ENCODE measurements at regions not wholly inside any gene's neighbourhood (a gene's known extent, or its start where the extent isn't known, plus 50 kb on each side); places are given as distances from the start of the nearest gene placed in this dataset.

- H3K9me3 Mint-ChIP-seq, result peaks cover 8% of the 10 kb centered on the region
- no peaks in the 10 kb centered on the region for H3K36me3 Mint-ChIP-seq (ENCODE audit: low read depth)
- H3K4me3 Mint-ChIP-seq, result no peak overlapping the region
- H3K27me3 Mint-ChIP-seq (ENCODE audit: low read depth), result no peaks in the 10 kb centered on the region
- no peaks in the 10 kb centered on the region for H3K4me1 Mint-ChIP-seq (ENCODE audit: low read depth)
- no peak overlapping the region for H3K27ac Mint-ChIP-seq
These were observed 318.3 kb upstream of the IRX4 start for GRCh38 chr5:2201011-2201410.

DNA sequence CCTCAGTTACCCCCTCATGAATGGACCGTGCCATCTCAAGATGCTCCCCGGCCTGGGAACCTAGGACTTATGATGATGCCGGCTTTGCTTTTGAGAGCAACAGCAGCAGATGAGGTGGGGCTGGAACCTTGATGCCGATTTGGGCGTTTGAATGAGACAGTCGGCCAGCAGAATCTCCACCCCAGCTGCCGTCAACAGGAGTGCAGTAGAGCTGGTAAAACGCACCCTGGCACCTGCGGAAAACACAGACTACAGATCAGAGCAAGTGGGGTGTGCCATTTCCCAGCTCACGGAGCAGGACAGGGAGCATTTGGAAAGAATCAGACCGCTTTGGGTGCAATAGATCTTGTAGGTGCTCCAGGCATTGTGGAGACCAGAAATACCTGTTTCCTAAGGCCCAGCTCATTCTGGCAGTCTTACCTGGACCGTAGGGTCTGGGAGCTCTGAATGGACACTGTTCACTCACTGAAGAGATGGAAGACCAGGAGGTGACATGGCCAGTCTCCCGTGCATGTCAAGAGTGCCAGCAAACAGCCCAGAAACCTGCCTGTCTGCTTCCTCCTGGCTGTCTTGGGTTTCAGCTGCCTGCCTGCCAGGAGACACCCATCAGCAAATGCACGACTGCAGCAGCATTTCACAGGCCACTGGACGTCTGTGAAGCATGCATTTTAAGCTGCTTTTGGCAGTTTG lies 317.7 kb upstream of the IRX4 start:
- H3K4me1 Mint-ChIP-seq (ENCODE audit: low read depth), result no peaks in the 10 kb centered on the region
- H3K4me3 Mint-ChIP-seq, result no peak overlapping the region
- H3K27ac Mint-ChIP-seq, result no peak overlapping the region
- no peaks in the 10 kb centered on the region for H3K27me3 Mint-ChIP-seq (ENCODE audit: low read depth)
- H3K36me3 Mint-ChIP-seq (ENCODE audit: low read depth), result no peaks in the 10 kb centered on the region
- H3K9me3 Mint-ChIP-seq, result peaks cover 13% of the 10 kb centered on the region

DNA sequence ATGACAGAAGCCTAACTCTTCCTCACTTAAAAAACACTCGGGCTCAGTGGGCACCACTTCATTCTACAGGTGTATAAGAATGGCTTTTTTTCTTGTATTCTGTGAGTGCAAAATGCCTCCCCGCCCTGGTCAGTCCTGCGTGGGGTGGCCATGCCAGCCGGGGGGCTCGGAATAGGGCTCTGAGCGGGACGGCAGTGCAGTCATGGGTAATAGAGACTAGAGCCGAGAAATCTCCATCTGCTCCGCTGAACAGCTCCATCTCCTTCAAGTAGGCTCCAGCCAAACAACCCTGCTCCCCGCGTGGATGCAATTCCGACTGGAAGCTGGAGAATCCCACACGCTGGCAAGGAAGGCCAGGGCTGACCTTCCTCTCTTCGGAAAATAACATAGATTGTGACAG lies 317.0 kb upstream of the IRX4 start:
- Mint-ChIP-seq H3K36me3 (ENCODE audit: low read depth) (no peaks in the 10 kb centered on the region), H3K4me3 (no peak overlapping the region), H3K27me3 (ENCODE audit: low read depth) (no peaks in the 10 kb centered on the region), H3K4me1 (ENCODE audit: low read depth) (no peaks in the 10 kb centered on the region), H3K9me3 (peaks cover 13% of the 10 kb centered on the region), H3K27ac (no peak overlapping the region)

GRCh38 chr5:2196989-2197619 lies 314.4 kb upstream of the IRX4 start:
- H3K4me1 Mint-ChIP-seq (ENCODE audit: low read depth), result no peaks in the 10 kb centered on the region
- H3K9me3 Mint-ChIP-seq, result peaks cover 13% of the 10 kb centered on the region
- no peaks in the 10 kb centered on the region for H3K36me3 Mint-ChIP-seq (ENCODE audit: low read depth)
- no peaks in the 10 kb centered on the region for H3K27me3 Mint-ChIP-seq (ENCODE audit: low read depth)
- no peak overlapping the region for H3K4me3 Mint-ChIP-seq
- no peak overlapping the region for H3K27ac Mint-ChIP-seq

GRCh38 chr5:2196416-2196815 lies 313.7 kb upstream of the IRX4 start:
- Mint-ChIP-seq H3K4me1 (ENCODE audit: low read depth) (no peaks in the 10 kb centered on the region), H3K27me3 (ENCODE audit: low read depth) (no peaks in the 10 kb centered on the region), H3K27ac (no peak overlapping the region), H3K36me3 (ENCODE audit: low read depth) (no peaks in the 10 kb centered on the region), H3K9me3 (peaks cover 13% of the 10 kb centered on the region), H3K4me3 (no peak overlapping the region)

- H3K4me3 Mint-ChIP-seq, result no peak overlapping the region
- H3K9me3 Mint-ChIP-seq, result peaks cover 13% of the 10 kb centered on the region
- H3K4me1 Mint-ChIP-seq (ENCODE audit: low read depth), result no peaks in the 10 kb centered on the region
- no peak overlapping the region for H3K27ac Mint-ChIP-seq
- H3K36me3 Mint-ChIP-seq (ENCODE audit: low read depth), result no peaks in the 10 kb centered on the region
- no peaks in the 10 kb centered on the region for H3K27me3 Mint-ChIP-seq (ENCODE audit: low read depth)
These were observed 312.2 kb upstream of the IRX4 start for GRCh38 chr5:2194949-2195348.

GRCh38 chr5:2194236-2194555 lies 311.5 kb upstream of the IRX4 start:
- H3K27ac Mint-ChIP-seq, result no peak overlapping the region
- no peaks in the 10 kb centered on the region for H3K4me1 Mint-ChIP-seq (ENCODE audit: low read depth)
- no peaks in the 10 kb centered on the region for H3K27me3 Mint-ChIP-seq (ENCODE audit: low read depth)

DNA sequence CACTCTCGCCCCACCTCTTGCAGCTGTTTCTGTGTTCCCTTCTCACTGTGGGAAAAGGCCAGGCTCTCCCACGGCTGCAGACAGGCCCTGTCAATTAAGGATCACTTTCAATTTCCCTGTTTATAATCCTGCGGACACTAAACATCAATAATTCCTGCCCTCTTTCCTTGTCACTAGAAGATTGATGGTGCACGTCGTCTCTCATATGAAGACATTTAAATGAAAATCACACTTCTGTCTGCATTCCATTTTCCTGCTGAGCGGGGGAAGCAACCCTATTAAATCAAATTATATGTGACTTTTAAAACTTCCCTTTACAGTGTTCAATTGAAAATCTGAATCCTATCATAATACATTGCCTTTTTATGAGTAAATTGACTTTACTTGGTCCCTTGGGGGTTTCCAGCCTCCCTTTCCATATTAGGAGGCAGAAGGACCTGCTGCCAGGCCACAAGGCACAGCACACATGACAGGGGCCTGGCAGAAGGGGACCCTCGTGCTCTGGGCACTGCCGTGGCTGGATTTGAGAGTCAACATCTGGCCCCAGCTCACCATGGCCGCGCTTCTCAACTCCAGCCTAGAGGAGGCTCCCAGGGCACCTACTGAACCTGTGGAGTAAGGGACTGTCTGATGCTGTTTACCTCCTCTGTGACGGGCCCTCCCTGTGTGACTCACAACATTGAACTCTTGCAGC lies 311.0 kb upstream of the IRX4 start:
- H3K27ac Mint-ChIP-seq, result no peak overlapping the region

More at GRCh38 chr5:2194236-2194555, 311.5 kb upstream of the IRX4 start:
- Mint-ChIP-seq H3K36me3 (ENCODE audit: low read depth) (no peaks in the 10 kb centered on the region), H3K9me3 (peaks cover 13% of the 10 kb centered on the region), H3K4me3 (no peak overlapping the region)

GRCh38 chr5:2193142-2193541 lies 310.4 kb upstream of the IRX4 start:
- no peaks in the 10 kb centered on the region for H3K27me3 Mint-ChIP-seq (ENCODE audit: low read depth)
- H3K36me3 Mint-ChIP-seq (ENCODE audit: low read depth), result no peaks in the 10 kb centered on the region
- peaks cover 13% of the 10 kb centered on the region for H3K9me3 Mint-ChIP-seq
- no peak overlapping the region for H3K4me3 Mint-ChIP-seq
- H3K27ac Mint-ChIP-seq, result no peak overlapping the region
- no peaks in the 10 kb centered on the region for H3K4me1 Mint-ChIP-seq (ENCODE audit: low read depth)

More for the DNA sequence above, 311.0 kb upstream of the IRX4 start:
- no peaks in the 10 kb centered on the region for H3K4me1 Mint-ChIP-seq (ENCODE audit: low read depth)
- no peaks in the 10 kb centered on the region for H3K36me3 Mint-ChIP-seq (ENCODE audit: low read depth)
- H3K9me3 Mint-ChIP-seq, result peaks cover 13% of the 10 kb centered on the region
- no peak overlapping the region for H3K4me3 Mint-ChIP-seq
- no peaks in the 10 kb centered on the region for H3K27me3 Mint-ChIP-seq (ENCODE audit: low read depth)

DNA sequence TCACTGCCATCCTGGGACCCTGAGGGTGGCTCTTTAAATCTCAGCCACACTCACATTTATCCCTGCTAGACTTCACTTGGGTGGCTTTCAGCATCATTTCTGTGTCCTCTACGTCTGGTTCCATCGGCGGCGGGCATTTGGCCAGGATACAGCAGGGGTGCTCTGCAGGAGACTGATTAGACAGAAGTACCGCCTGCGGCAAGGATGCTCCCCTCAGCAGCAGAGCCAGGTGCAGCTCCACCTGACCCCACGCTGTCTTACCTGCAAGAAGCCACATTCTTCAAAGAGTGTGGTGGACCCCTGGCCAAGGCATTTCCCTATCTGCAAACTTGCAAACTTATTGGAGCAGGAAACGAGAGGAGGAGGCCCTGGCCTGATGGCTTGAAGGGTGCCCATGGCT lies 309.8 kb upstream of the IRX4 start:
- Mint-ChIP-seq H3K27me3 (ENCODE audit: low read depth) (no peaks in the 10 kb centered on the region), H3K4me1 (ENCODE audit: low read depth) (no peaks in the 10 kb centered on the region), H3K27ac (no peak overlapping the region), H3K4me3 (no peak overlapping the region), H3K9me3 (peaks cover 13% of the 10 kb centered on the region), H3K36me3 (ENCODE audit: low read depth) (no peaks in the 10 kb centered on the region)

DNA sequence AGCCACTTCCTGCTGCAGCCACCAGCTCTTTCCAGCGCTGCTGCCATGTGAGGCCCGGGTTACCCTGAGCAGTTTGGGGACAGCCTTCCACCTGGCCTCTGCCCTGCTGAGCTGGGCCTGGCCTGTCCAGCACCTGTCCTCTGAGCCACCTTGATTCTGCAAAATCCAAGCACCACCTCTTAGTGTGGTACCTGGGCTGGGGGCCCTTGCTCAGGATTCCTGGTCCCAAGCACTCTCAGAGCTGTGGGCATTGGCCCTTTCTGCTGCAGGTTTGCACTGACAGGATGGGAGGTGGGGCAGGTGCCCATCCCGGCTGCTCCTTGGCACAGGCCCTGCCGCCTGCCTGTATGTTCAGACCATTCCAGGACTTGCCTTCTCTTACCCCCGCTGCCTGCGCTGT lies 309.2 kb upstream of the IRX4 start:
- Mint-ChIP-seq H3K27me3 (ENCODE audit: low read depth) (no peaks in the 10 kb centered on the region), H3K4me1 (ENCODE audit: low read depth) (no peaks in the 10 kb centered on the region), H3K36me3 (ENCODE audit: low read depth) (no peaks in the 10 kb centered on the region), H3K4me3 (no peak overlapping the region), H3K27ac (no peak overlapping the region), H3K9me3 (peaks cover 9% of the 10 kb centered on the region)

- Mint-ChIP-seq H3K36me3 (ENCODE audit: low read depth) (no peaks in the 10 kb centered on the region), H3K4me3 (no peak overlapping the region), H3K4me1 (ENCODE audit: low read depth) (no peaks in the 10 kb centered on the region), H3K27ac (no peak overlapping the region), H3K9me3 (peaks cover under 1% of the 10 kb centered on the region), H3K27me3 (ENCODE audit: low read depth) (no peaks in the 10 kb centered on the region)
These were observed 307.8 kb upstream of the IRX4 start for GRCh38 chr5:2190549-2190948.

GRCh38 chr5:2188661-2189060 lies 305.9 kb upstream of the IRX4 start:
- H3K27ac Mint-ChIP-seq, result no peak overlapping the region
- no peaks in the 10 kb centered on the region for H3K27me3 Mint-ChIP-seq (ENCODE audit: low read depth)
- H3K36me3 Mint-ChIP-seq (ENCODE audit: low read depth), result no peaks in the 10 kb centered on the region
- H3K9me3 Mint-ChIP-seq, result no peaks in the 10 kb centered on the region
- H3K4me3 Mint-ChIP-seq, result no peak overlapping the region
- H3K4me1 Mint-ChIP-seq (ENCODE audit: low read depth), result no peaks in the 10 kb centered on the region

DNA sequence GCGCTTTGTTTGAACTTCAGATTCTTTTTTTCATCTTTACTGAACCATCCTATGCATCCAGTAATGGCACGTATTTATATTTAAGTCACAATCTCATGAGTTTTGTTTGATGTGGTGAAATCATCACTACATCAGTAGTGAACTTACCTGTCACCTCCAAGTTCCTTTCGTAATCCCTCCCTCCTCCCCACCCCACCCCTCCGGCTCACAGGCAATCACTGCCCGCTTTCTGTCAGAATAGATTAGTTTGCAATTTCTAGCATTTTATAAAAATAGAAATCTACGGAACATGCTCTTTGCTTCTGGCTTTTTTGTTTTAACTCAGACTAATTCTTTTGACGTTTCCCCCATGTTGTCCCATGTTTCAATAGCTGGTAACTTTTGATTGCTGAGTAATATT lies 305.4 kb upstream of the IRX4 start:
- no peak overlapping the region for H3K4me3 Mint-ChIP-seq
- no peaks in the 10 kb centered on the region for H3K27me3 Mint-ChIP-seq (ENCODE audit: low read depth)
- H3K27ac Mint-ChIP-seq, result no peak overlapping the region
- H3K4me1 Mint-ChIP-seq (ENCODE audit: low read depth), result no peaks in the 10 kb centered on the region
- no peaks in the 10 kb centered on the region for H3K9me3 Mint-ChIP-seq
- no peaks in the 10 kb centered on the region for H3K36me3 Mint-ChIP-seq (ENCODE audit: low read depth)

GRCh38 chr5:2187687-2188086 lies 305.0 kb upstream of the IRX4 start:
- no peaks in the 10 kb centered on the region for H3K36me3 Mint-ChIP-seq (ENCODE audit: low read depth)
- H3K27ac Mint-ChIP-seq, result no peak overlapping the region
- no peak overlapping the region for H3K4me3 Mint-ChIP-seq
- no peaks in the 10 kb centered on the region for H3K4me1 Mint-ChIP-seq (ENCODE audit: low read depth)
- no peaks in the 10 kb centered on the region for H3K9me3 Mint-ChIP-seq
- H3K27me3 Mint-ChIP-seq (ENCODE audit: low read depth), result no peaks in the 10 kb centered on the region

Data from T-helper 1 cell treated with Interleukin-12 subunit alpha and Interleukin-12 subunit beta and Interleukin-4 antibody, amounts not matched to agents 30 μg/mL and 1 μg/mL, for 36 hours (primary cell).